ENCODE measurements at regions not wholly inside any gene's neighbourhood (a gene's known extent, or its start where the extent isn't known, plus 50 kb on each side); places are given as distances from the start of the nearest gene placed in this dataset.

DNA sequence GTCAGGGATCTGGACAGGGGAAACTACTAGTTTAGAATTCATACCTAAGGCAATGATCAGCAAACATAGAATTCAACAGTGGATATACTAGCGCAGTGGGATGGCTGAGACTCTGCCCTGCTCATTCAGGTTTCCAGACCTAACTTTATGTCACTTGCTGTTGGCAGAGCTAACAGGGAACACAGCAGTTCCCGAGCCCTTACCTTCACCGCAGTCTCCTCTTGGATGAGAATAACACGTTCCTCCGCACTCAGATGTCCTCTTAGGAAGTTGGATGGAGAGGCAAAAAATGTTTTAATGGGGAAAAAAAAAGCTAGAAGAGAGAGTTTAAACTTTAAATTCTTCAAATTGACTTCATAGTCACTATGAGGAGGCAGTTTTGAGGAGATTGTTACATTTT is 159.7 kb upstream of the FREM2 start:
- TF ChIP-seq, protein P1, sequence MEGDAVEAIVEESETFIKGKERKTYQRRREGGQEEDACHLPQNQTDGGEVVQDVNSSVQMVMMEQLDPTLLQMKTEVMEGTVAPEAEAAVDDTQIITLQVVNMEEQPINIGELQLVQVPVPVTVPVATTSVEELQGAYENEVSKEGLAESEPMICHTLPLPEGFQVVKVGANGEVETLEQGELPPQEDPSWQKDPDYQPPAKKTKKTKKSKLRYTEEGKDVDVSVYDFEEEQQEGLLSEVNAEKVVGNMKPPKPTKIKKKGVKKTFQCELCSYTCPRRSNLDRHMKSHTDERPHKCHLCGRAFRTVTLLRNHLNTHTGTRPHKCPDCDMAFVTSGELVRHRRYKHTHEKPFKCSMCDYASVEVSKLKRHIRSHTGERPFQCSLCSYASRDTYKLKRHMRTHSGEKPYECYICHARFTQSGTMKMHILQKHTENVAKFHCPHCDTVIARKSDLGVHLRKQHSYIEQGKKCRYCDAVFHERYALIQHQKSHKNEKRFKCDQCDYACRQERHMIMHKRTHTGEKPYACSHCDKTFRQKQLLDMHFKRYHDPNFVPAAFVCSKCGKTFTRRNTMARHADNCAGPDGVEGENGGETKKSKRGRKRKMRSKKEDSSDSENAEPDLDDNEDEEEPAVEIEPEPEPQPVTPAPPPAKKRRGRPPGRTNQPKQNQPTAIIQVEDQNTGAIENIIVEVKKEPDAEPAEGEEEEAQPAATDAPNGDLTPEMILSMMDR (IDR thresholded peaks at IDR 0.05 in 4 of 5, conservative IDR thresholded peaks at IDR 0.05 in 1 of 5) = no peak
- no peak for TF ChIP-seq POLR2A (IDR thresholded peaks at IDR 0.05)
